HFF-Myc (cell line): ENCODE measurements at regions not wholly inside any gene's neighbourhood (a gene's known extent, or its start where the extent isn't known, plus 50 kb on each side); places are given as distances from the start of the nearest gene placed in this dataset.
"Not testable (repeated sequence)": the region's sequence is repeated elsewhere in the genome, so short reads cannot be mapped to it uniquely, and the experiment has no call there.

Experiments
- DNase-seq: peaks from one replicate; pipeline ENCODE4 v3.0.0-alpha.2; 2011; ENCODE audit warnings: low read depth; ENCODE audit errors: extremely low read depth
- H3K4me3 ChIP-seq: replicated peaks from 2 replicates; pipeline ENCODE4 v1.5.1; 2011; ENCODE audit warnings: low read depth, mild to moderate bottlenecking, control low read depth, low read length
- TF ChIP-seq, protein P1 (sequence below): IDR thresholded peaks from 2 replicates; pipeline ENCODE4 v1.5.1; 2012; ENCODE audit warnings: mild to moderate bottlenecking, low read depth, low read length, control low read depth; ENCODE audit errors: missing control alignments

GRCh38 chr2:57207191-57207590 lies 839.4 kb upstream of the VRK2 start:
- no peak for DNase-seq
- H3K4me3 ChIP-seq = no peak overlapping the region
- TF ChIP-seq, protein P1, sequence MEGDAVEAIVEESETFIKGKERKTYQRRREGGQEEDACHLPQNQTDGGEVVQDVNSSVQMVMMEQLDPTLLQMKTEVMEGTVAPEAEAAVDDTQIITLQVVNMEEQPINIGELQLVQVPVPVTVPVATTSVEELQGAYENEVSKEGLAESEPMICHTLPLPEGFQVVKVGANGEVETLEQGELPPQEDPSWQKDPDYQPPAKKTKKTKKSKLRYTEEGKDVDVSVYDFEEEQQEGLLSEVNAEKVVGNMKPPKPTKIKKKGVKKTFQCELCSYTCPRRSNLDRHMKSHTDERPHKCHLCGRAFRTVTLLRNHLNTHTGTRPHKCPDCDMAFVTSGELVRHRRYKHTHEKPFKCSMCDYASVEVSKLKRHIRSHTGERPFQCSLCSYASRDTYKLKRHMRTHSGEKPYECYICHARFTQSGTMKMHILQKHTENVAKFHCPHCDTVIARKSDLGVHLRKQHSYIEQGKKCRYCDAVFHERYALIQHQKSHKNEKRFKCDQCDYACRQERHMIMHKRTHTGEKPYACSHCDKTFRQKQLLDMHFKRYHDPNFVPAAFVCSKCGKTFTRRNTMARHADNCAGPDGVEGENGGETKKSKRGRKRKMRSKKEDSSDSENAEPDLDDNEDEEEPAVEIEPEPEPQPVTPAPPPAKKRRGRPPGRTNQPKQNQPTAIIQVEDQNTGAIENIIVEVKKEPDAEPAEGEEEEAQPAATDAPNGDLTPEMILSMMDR = no peak

- TF ChIP-seq, protein P1 = no peak
- no peak for DNase-seq
- H3K4me3 ChIP-seq = no peak overlapping the region
These were observed 836.8 kb upstream of the VRK2 start for GRCh38 chr2:57209799-57210198.

DNA sequence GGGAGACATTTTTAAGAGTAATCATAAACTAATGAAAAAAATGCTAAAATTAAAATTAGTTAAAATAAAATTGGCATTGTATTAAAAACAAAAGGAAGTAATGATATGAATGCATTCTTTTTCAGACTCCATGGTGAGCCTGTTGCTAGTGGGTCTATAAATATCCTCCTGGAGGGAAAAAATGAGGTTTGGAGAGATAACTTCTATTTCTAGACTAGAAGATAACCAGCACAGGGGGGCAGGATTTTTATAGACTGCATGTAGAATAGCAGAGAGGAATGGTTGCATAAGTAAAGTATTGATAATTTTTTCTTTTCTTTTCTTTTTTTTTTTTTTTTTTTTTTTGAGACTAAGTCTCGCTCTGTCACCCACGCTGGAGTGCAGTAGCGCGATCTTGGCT lies 835.8 kb upstream of the VRK2 start:
- TF ChIP-seq, protein P1 = no peak
- no peak for DNase-seq
- no peak overlapping the region for H3K4me3 ChIP-seq

GRCh38 chr2:57217013-57217412 lies 829.6 kb upstream of the VRK2 start:
- H3K4me3 ChIP-seq = no peak overlapping the region
- TF ChIP-seq, protein P1 = no peak
- DNase-seq = no peak

DNA sequence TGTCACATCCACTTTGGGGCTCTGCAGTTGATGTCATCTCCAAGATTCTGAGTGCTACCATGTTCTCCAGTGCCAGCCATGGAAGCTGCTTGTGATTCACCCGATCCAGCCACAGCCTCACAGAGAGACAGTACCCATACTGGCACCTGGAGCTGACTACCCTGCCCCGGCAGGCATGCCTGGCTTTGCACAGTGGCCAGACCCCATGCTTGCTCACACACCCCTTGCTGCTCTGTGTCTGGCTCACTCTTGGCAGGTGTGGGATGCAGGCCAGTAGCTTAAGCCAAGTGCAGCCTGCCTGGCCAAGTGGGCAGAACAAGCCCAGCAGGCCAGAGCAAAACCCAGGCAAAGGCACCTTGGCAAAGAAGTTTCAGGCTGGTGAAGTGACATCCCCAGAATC lies 828.4 kb upstream of the VRK2 start:
- TF ChIP-seq, protein P1 = no peak
- no peak overlapping the region for H3K4me3 ChIP-seq
- no peak for DNase-seq

DNA sequence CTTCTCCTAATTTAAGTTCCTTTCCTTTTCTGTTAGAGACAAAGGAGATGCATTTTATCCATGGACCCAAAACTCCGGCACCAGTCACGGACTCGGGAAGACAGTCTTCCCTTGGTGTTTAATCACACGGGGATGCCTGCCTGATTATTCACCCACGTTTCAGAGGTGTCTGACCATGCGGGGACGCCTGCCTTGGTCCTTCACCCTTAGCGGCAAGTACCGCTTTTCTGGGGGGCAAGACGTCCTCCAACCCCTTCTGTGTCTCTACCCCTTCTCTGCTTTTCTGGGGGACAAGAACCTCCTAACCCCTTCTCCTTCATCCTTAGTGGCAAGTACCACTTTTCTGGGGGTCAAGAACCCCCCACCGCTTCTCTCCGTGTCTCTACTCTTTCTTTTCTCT lies 816.9 kb upstream of the VRK2 start:
- not testable (repeated sequence) for DNase-seq, H3K4me3 ChIP-seq

- not testable (repeated sequence) for DNase-seq, H3K4me3 ChIP-seq
These were observed 814.3 kb upstream of the VRK2 start for GRCh38 chr2:57232341-57232740.

DNA sequence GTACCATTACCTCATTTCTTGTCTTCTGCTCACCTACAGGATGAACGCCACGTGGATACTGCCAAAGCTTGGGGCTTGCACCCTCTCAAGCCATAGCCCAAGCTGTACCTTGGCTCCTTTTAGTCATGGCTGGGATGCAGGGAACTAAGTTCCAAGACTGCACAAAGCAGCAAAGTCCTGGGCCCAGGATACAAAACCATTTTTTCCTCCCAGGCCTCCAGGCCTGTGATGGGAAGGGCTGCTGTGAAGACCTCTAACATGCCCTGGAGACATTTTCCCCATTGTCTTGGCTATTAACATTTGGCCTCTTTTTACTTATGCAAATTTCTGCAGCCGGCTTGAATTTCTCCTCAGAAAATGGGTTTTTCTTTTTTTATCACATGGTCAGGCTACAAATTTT lies 795.1 kb upstream of the VRK2 start:
- H3K4me3 ChIP-seq, DNase-seq: not testable (repeated sequence)

GRCh38 chr2:57276408-57276807 lies 770.2 kb upstream of the VRK2 start:
- not testable (repeated sequence) for DNase-seq

More at GRCh38 chr2:57276408-57276807, 770.2 kb upstream of the VRK2 start:
- not testable (repeated sequence) for H3K4me3 ChIP-seq
